ENCODE measurements at regions not wholly inside any gene's neighbourhood (a gene's known extent, or its start where the extent isn't known, plus 50 kb on each side); places are given as distances from the start of the nearest gene placed in this dataset.
A peak's percentile ranks its signal among the peaks of the same experiment; 100 is the strongest.

- DNase-seq = no peak
Observed at GRCh38 chr19:28522545-28522922, 690.4 kb downstream of the UQCRFS1 start.

- no peak for DNase-seq
Observed at GRCh38 chr19:28521614-28522544, 691.1 kb downstream of the UQCRFS1 start.

- no peak for DNase-seq
Observed at GRCh38 chr19:28520998-28521568, 691.9 kb downstream of the UQCRFS1 start.

- DNase-seq = no peak
Observed at GRCh38 chr19:28519952-28520861, 692.7 kb downstream of the UQCRFS1 start.

GRCh38 chr19:28519218-28519779, 693.7 kb downstream of the UQCRFS1 start:
- DNase-seq = no peak

- DNase-seq = no peak
Observed at GRCh38 chr19:28516415-28516872, 696.5 kb downstream of the UQCRFS1 start.

GRCh38 chr19:28514166-28514565, 698.8 kb downstream of the UQCRFS1 start:
- DNase-seq = no peak

- no peak for DNase-seq
Observed at GRCh38 chr19:28511655-28512054, 701.3 kb downstream of the UQCRFS1 start.

GRCh38 chr19:28509079-28509895, 703.7 kb downstream of the UQCRFS1 start:
- no peak for DNase-seq

- no peak for DNase-seq
Observed at GRCh38 chr19:28508666-28509065, 704.3 kb downstream of the UQCRFS1 start.

- no peak for DNase-seq
Observed at GRCh38 chr19:28505933-28506332, 707.0 kb downstream of the UQCRFS1 start.

GRCh38 chr19:28505134-28505533, 707.8 kb downstream of the UQCRFS1 start:
- DNase-seq = no peak

- DNase-seq = no peak
Observed at GRCh38 chr19:28504727-28505126, 708.2 kb downstream of the UQCRFS1 start.

GRCh38 chr19:28504139-28504538, 708.8 kb downstream of the UQCRFS1 start:
- DNase-seq = peak; percentile 3

- DNase-seq = no peak
Observed at GRCh38 chr19:28502879-28503734, 709.8 kb downstream of the UQCRFS1 start.

GRCh38 chr19:28501976-28502375, 711.0 kb downstream of the UQCRFS1 start:
- no peak for DNase-seq

GRCh38 chr19:28500982-28501630, 711.8 kb downstream of the UQCRFS1 start:
- peak; percentile 19 for DNase-seq

- no peak for DNase-seq
Observed at GRCh38 chr19:28500296-28500695, 712.7 kb downstream of the UQCRFS1 start.

GRCh38 chr19:28498404-28498976, 714.5 kb downstream of the UQCRFS1 start:
- DNase-seq = no peak

GRCh38 chr19:28497887-28498286, 715.1 kb downstream of the UQCRFS1 start:
- DNase-seq = no peak

Measured in hematopoietic multipotent progenitor cell treated with erythropoietin and hydrocortisone succinate and interleukin-3 and kit ligand, for 6 days (in vitro differentiated cells).